Adrenal gland (tissue), 9 donors: ENCODE measurements at regions not wholly inside any gene's neighbourhood (a gene's known extent, or its start where the extent isn't known, plus 50 kb on each side); places are given as distances from the start of the nearest gene placed in this dataset.

Experiments used
- DNase-seq, 7 donors: peaks; one replicate each; pipeline ENCODE4 v3.0.0-alpha.2; 2019 to 2020
- H3K27ac ChIP-seq, 5 donors: fragments of 200-600 bp; sonication (generic) in 4 of 5; 1 replicate in 3 of 5; 2 replicates in 2 of 5; pipeline versions ENCODE4 v1.5.1 to v1.8.0; 2016 to 2020; ENCODE audit warnings: mild to moderate bottlenecking in 1 of 5
- H3K27me3 ChIP-seq: fragments of 200-600 bp; 2 replicates; pipeline ENCODE4 v1.8.0; 2021
- H3K36me3 ChIP-seq, 2 donors: fragments of 200-600 bp; replicated peaks in 1 of 2; 1 replicate in 1 of 2; 2 replicates in 1 of 2; pipeline versions ENCODE4 v1.5.1 to v1.8.0; 2018 to 2022
- H3K4me1 ChIP-seq, 2 donors: fragments of 200-600 bp; replicated peaks in 1 of 2; 1 replicate in 1 of 2; 2 replicates in 1 of 2; pipeline versions ENCODE4 v1.5.1 to v1.8.0; 2018 to 2021
- H3K4me3 ChIP-seq, 4 donors: fragments of 200-600 bp; sonication (generic) in 3 of 4; one replicate each; pipeline ENCODE4 v1.5.1; 2016 to 2018
- H3K9me3 ChIP-seq, 3 donors: fragments of 200-600 bp; sonication (generic) in 1 of 3; replicated peaks in 1 of 3; 1 replicate in 2 of 3; 2 replicates in 1 of 3; pipeline versions ENCODE4 v1.5.1 to v1.8.0; 2016 to 2021
- POLR2A ChIP-seq, 2 donors: fragments of 450-650 bp; IDR thresholded peaks; one replicate each; pipeline ENCODE4 v1.6.1; 2017; ENCODE audit warnings: antibody characterized with exemption in 2 of 2, mild to moderate bottlenecking in 2 of 2, moderate library complexity in 1 of 2
- WGBS, 4 donors: extraction: QIAGEN DNeasy Blood & Tissue Kit in 2 of 4; methylation state at CpG; one replicate each; pipeline versions ENCODE4 v1.1.5 to v1.1.7; 2013 to 2017; 5-methylcytosine and 5-hydroxymethylcytosine counted together
- intact Hi-C, 2 donors: fragments of 100-400 bp; cut with DNase I; formaldehyde crosslinking; loops; one replicate each; pipeline versions ENCODE4 v1.14.1 to v1.15.0; 2022 to 2023
- TF ChIP-seq, protein P1 (sequence below), 6 experiments: fragments of 450-650 bp in 4 of 6; fragments of 200-600 bp in 2 of 6; sonication (generic) in 1 of 6; IDR thresholded peaks; 1 replicate in 5 of 6; 2 replicates in 1 of 6; pipeline versions ENCODE4 v1.5.1 to v1.8.0; 2016 to 2021; ENCODE audit warnings: antibody characterized with exemption in 6 of 6, mild to moderate bottlenecking in 2 of 6, moderate library complexity in 1 of 6
- donor health status: healthy with polysubstance abuse.
- donor health status: Bipolar disorder and iron deficiency.
- donor health status: DM: yes; HTN: yes; CAD: no.
- donor health status: DM: no; HTN: no; CAD: no.
- donor health status: DM: no; HTN: no; CAD: no.

DNA sequence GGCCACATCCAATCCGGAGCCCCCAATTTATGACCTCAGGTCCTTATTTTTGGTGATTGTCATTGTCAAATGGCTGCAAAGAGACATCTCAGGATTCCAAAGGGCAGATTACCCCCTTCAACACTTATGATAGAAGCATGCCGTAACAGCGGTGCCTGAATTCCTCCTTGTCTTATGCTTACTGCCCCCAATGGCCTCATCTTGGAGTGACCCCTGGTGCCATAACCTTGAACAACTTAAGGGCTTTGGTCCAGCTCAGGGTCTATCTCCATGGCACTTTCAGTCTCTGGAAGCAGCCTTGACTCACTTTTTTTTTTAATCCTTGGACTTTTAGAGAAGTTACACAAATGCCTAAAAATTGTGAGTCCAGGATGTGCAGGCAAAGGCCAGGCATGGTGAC, 171.6 kb upstream of the ZNF507 start:
- Histone ChIP-seq H3K27ac (no peak overlapping the region), H3K4me1 (no peaks in the 10 kb centered on the region), H3K9me3 (no peaks in the 10 kb centered on the region), H3K27me3 (peaks cover 6% of the 10 kb centered on the region), H3K36me3 (no peaks in the 10 kb centered on the region), H3K4me3 (no peak overlapping the region)
- intact Hi-C loops, result no loop called here
- WGBS, 4 donors, result 78 to 89% (median 85%) methylated on average over 3 of the region's 3 CpGs
- no peak for TF ChIP-seq POLR2A (IDR thresholded peaks at IDR 0.05)
- TF ChIP-seq, protein P1, sequence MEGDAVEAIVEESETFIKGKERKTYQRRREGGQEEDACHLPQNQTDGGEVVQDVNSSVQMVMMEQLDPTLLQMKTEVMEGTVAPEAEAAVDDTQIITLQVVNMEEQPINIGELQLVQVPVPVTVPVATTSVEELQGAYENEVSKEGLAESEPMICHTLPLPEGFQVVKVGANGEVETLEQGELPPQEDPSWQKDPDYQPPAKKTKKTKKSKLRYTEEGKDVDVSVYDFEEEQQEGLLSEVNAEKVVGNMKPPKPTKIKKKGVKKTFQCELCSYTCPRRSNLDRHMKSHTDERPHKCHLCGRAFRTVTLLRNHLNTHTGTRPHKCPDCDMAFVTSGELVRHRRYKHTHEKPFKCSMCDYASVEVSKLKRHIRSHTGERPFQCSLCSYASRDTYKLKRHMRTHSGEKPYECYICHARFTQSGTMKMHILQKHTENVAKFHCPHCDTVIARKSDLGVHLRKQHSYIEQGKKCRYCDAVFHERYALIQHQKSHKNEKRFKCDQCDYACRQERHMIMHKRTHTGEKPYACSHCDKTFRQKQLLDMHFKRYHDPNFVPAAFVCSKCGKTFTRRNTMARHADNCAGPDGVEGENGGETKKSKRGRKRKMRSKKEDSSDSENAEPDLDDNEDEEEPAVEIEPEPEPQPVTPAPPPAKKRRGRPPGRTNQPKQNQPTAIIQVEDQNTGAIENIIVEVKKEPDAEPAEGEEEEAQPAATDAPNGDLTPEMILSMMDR (IDR thresholded peaks at IDR 0.05), result no peak
- DNase-seq, result peak in 1 of 7 donors; percentile 23

DNA sequence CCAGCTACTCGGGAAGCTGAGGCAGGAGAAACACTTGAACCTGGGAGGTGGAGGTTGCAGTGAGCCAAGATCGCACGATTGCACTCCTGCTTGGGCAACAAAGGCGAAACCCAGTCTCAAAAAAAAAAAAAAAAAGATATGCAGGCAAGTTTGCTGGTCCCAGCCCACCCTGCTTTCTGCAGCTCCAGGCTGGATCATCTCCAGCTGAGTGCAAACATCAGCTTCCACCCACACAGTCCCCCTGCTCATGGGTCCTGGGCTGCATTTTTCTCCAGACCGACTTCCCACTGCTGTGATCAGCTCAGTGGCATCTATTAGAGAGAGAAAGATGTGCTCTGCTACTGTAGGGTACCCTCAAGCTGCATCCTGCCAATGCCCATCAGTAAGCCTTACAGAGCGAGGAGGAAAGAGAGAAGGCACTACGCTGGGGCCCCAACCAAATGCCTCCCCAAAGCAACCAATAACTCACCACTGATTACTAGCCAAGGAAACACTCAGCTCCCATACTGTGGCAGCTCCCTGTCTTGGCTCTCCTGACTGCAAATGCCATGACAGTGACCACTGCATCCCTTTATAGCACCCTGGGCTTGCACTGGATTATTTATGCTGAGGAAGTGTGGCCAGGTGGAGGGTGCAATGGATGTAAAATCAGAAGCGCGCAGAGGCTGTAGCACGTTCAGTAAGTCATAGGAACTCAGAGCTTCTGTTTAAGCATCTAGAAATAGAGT, 170.9 kb upstream of the ZNF507 start:
- Histone ChIP-seq H3K4me1 (no peaks in the 10 kb centered on the region), H3K4me3 (no peak overlapping the region), H3K36me3 (no peaks in the 10 kb centered on the region), H3K9me3 (no peaks in the 10 kb centered on the region), H3K27me3 (peaks cover 6% of the 10 kb centered on the region), H3K27ac (no peak overlapping the region)
- 78 to 89% (median 81%) methylated on average over 10 of the region's 10 CpGs for WGBS, 4 donors
- peak in 1 of 7 donors; percentile 29 for DNase-seq
- no peak for TF ChIP-seq POLR2A (IDR thresholded peaks at IDR 0.05)
- TF ChIP-seq, protein P1 (IDR thresholded peaks at IDR 0.05), result no peak
- intact Hi-C loops, result no loop called here

DNA sequence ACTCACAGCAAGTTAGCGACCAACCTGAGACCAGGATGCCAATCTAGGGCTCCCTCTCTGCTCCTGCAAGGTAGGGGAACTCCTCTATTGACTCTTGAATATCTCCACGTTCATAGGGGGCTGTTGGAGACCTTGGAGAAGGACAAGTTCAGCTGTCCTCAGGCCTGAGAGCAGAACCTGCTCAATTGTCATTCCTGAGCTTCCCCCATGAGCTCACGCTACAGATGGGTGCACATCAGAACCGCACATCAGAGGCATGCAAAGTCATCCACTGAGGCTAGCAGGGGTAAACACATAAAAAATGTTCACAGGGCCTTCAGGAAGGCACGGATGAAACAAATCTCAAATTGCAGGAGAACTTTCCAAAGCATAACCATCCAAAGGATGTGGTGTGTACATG, 168.8 kb upstream of the ZNF507 start:
- H3K9me3 ChIP-seq, result no peaks in the 10 kb centered on the region
- peaks cover 6% of the 10 kb centered on the region for H3K27me3 ChIP-seq
- H3K36me3 ChIP-seq, result no peaks in the 10 kb centered on the region
- no peaks in the 10 kb centered on the region for H3K4me1 ChIP-seq
- no peak overlapping the region for H3K27ac ChIP-seq
- no peak overlapping the region for H3K4me3 ChIP-seq
- no peak for TF ChIP-seq POLR2A (IDR thresholded peaks at IDR 0.05)
- TF ChIP-seq, protein P1 (IDR thresholded peaks at IDR 0.05), result no peak
- intact Hi-C loops, result no loop called here
- WGBS, 4 donors, result 50 to 83% (median 71%) methylated on average over 3 to 5 of the region's 5 CpGs
- no peak for DNase-seq

DNA sequence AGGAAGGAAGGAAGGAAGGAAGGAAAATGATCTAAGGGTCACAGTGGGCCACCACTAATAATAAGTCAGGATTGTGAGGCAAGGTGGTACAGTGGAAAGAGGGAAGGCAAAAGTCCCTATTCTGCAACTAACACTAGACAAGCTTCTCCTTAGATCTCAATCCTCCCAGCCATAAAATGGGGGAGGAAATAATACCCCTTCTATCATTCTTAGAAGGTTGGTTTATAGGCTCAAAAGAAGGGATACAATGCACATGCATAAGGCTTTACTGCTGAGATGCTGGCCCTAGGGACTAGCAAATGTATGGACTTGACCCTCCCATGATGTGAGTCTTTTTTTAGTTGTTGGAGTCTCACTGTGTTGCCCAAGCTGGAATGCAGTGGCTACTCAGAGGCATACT, 167.7 kb upstream of the ZNF507 start:
- no peak for DNase-seq
- TF ChIP-seq POLR2A (IDR thresholded peaks at IDR 0.05), result no peak
- TF ChIP-seq, protein P1 (IDR thresholded peaks at IDR 0.05), result no peak
- H3K27ac ChIP-seq, result no peak overlapping the region
- H3K9me3 ChIP-seq, result no peaks in the 10 kb centered on the region
- H3K4me1 ChIP-seq, result no peaks in the 10 kb centered on the region
- no peaks in the 10 kb centered on the region for H3K36me3 ChIP-seq
- intact Hi-C loops, result no loop called here
- H3K27me3 ChIP-seq, result peaks cover 6% of the 10 kb centered on the region
- no peak overlapping the region for H3K4me3 ChIP-seq
